ENCODE measurements at regions not wholly inside any gene's neighbourhood (a gene's known extent, or its start where the extent isn't known, plus 50 kb on each side); places are given as distances from the start of the nearest gene placed in this dataset.

DNA sequence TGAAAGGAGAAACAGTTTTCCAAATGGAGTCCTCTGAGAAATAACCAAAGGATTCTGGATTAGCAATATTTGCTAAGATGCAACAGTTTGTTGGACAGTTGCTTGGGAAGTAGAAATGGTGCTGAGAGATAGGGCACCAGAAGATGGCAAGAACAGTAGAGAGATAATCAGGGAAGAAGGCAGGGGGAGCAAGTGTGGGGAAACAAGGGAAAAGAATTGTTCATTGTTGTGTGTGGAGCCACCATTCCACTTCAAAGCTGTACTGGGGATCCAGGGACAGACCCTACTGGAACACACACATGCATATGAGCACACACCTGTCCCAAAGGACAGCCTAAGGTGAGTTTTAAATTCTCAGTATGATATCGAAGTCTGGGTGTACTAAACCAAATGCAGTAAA is 152.5 kb downstream of the ZNF608 start:
- no peak overlapping the region for H3K27ac ChIP-seq
- intact Hi-C loops (cut with DNase I; ENCODE audit: low total_unique reads) = no loop called here
- DNase-seq = no peak
- 78 to 100% (median 93%) methylated on average over 1 of the region's 1 CpG for WGBS, 5 donors
- H3K27me3 ChIP-seq (replicated peaks in 1 of 7) = no peaks in the 10 kb centered on the region
- TF ChIP-seq POLR2AphosphoS5 (IDR thresholded peaks at IDR 0.05) (no peak), POLR2A (IDR thresholded peaks at IDR 0.05) (no peak)
- TF ChIP-seq, protein P1, sequence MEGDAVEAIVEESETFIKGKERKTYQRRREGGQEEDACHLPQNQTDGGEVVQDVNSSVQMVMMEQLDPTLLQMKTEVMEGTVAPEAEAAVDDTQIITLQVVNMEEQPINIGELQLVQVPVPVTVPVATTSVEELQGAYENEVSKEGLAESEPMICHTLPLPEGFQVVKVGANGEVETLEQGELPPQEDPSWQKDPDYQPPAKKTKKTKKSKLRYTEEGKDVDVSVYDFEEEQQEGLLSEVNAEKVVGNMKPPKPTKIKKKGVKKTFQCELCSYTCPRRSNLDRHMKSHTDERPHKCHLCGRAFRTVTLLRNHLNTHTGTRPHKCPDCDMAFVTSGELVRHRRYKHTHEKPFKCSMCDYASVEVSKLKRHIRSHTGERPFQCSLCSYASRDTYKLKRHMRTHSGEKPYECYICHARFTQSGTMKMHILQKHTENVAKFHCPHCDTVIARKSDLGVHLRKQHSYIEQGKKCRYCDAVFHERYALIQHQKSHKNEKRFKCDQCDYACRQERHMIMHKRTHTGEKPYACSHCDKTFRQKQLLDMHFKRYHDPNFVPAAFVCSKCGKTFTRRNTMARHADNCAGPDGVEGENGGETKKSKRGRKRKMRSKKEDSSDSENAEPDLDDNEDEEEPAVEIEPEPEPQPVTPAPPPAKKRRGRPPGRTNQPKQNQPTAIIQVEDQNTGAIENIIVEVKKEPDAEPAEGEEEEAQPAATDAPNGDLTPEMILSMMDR (IDR thresholded peaks at IDR 0.05 in 8 of 11, conservative IDR thresholded peaks at IDR 0.05 in 3 of 11) = no peak
- no peaks in the 10 kb centered on the region for H3K9me3 ChIP-seq
- H3K36me3 ChIP-seq = no peaks in the 10 kb centered on the region
- H3K4me3 ChIP-seq = no peak overlapping the region
- peaks cover 0 to 3% (median under 1%) of the 10 kb centered on the region in 6 donors for H3K4me1 ChIP-seq

GRCh38 chr5:124592891-124593290 is 153.5 kb downstream of the ZNF608 start:
- intact Hi-C loops (cut with DNase I; ENCODE audit: low total_unique reads) = no loop called here
- no peak overlapping the region for H3K4me3 ChIP-seq
- H3K27me3 ChIP-seq (replicated peaks in 1 of 7) = no peaks in the 10 kb centered on the region
- DNase-seq = no peak
- no peaks in the 10 kb centered on the region for H3K9me3 ChIP-seq
- no peak overlapping the region for H3K27ac ChIP-seq
- H3K36me3 ChIP-seq = no peaks in the 10 kb centered on the region
- no peaks in the 10 kb centered on the region for H3K4me1 ChIP-seq
- TF ChIP-seq POLR2AphosphoS5 (IDR thresholded peaks at IDR 0.05) = no peak
- no peak for TF ChIP-seq POLR2A (IDR thresholded peaks at IDR 0.05)
- TF ChIP-seq, protein P1 (IDR thresholded peaks at IDR 0.05 in 8 of 11, conservative IDR thresholded peaks at IDR 0.05 in 3 of 11) = no peak
- 87 to 98% (median 93%) methylated on average over 2 of the region's 2 CpGs for WGBS, 5 donors

DNA sequence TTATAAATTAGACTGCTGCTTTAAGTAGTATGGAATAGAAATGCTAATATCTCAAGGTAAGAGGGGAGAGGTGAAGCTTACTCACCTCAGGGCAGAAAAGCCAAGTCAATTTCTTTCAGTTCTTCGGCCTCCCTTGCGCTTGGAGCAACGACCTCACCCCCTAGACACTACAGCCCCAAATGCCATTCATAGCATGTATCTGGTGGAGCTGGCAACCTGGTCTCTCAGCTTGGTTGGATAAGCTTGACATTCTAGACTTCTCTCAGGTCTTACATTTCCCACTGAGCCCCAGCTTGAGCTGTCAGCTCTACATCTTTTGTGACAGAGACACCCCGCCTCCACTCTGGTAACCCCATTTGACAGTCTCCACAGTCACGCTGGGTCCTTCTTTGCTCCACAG is 154.9 kb downstream of the ZNF608 start:
- intact Hi-C loops (cut with DNase I; ENCODE audit: low total_unique reads) = no loop called here
- Histone ChIP-seq H3K9me3 (peaks cover 0 to under 1% (median 0%) of the 10 kb centered on the region in 8 donors), H3K4me1 (no peaks in the 10 kb centered on the region), H3K36me3 (no peaks in the 10 kb centered on the region), H3K27me3 (replicated peaks in 1 of 7) (no peaks in the 10 kb centered on the region), H3K4me3 (no peak overlapping the region), H3K27ac (no peak overlapping the region)
- WGBS, 5 donors = 93 to 97% (median 96%) methylated on average over 5 of the region's 5 CpGs
- DNase-seq = no peak
- TF ChIP-seq POLR2A (IDR thresholded peaks at IDR 0.05) (no peak), POLR2AphosphoS5 (IDR thresholded peaks at IDR 0.05) (no peak)
- TF ChIP-seq, protein P1 (IDR thresholded peaks at IDR 0.05 in 8 of 11, conservative IDR thresholded peaks at IDR 0.05 in 3 of 11) = no peak

DNA sequence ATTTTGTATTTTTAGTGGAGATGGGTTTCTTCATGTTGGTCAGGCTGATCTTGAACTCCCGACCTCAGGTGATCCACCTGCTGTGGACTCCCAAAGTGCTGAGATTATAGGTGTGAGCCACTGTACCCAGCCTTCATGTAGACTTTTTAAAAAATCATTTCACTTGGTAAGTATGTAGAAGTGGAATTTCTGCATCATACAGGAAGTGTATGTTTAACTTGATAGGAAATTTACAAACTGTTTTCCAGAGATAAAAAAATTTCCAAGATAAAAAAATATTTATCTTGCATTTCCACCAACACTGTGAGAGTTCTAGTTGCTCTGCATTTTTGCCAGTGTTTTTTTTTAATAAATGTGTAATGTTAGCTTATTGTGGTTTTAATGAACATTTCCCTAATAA is 155.8 kb downstream of the ZNF608 start:
- H3K27me3 ChIP-seq (replicated peaks in 1 of 7) = no peaks in the 10 kb centered on the region
- WGBS, 5 donors = 80 to 96% (median 83%) methylated on average over 1 of the region's 1 CpG
- no peaks in the 10 kb centered on the region for H3K4me1 ChIP-seq
- no peak overlapping the region for H3K27ac ChIP-seq
- no peak overlapping the region for H3K4me3 ChIP-seq
- TF ChIP-seq POLR2AphosphoS5 (IDR thresholded peaks at IDR 0.05) = no peak
- no peak for TF ChIP-seq POLR2A (IDR thresholded peaks at IDR 0.05)
- TF ChIP-seq, protein P1 (IDR thresholded peaks at IDR 0.05 in 8 of 11, conservative IDR thresholded peaks at IDR 0.05 in 3 of 11) = no peak
- DNase-seq = no peak
- no peaks in the 10 kb centered on the region for H3K36me3 ChIP-seq
- intact Hi-C loops (cut with DNase I; ENCODE audit: low total_unique reads) = no loop called here
- H3K9me3 ChIP-seq = peaks cover 0 to 9% (median 3%) of the 10 kb centered on the region in 8 donors

Data from spleen (tissue), 11 donors.